ENCODE measurements at regions not wholly inside any gene's neighbourhood (a gene's known extent, or its start where the extent isn't known, plus 50 kb on each side); places are given as distances from the start of the nearest gene placed in this dataset.

DNA sequence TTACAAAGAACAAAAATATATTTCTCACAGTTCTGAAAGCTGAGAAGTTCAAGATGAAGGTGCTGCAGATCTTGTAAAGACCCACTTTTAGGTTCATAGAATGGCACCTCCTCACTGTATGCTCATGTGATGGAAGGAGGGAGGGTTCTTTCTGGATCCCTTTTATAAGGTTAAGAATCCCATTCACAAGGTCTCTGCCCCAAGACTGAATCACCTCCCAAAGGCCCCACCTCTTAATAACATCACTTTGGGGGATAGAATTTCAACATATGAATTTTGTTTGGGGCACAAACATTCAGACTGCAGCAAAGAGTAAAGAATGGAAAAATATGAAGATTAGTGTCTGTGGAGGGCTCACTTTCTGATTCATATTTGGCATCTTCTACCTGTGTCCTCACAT is 77.1 kb upstream of the PRR16 start:
- TF ChIP-seq, protein P1, sequence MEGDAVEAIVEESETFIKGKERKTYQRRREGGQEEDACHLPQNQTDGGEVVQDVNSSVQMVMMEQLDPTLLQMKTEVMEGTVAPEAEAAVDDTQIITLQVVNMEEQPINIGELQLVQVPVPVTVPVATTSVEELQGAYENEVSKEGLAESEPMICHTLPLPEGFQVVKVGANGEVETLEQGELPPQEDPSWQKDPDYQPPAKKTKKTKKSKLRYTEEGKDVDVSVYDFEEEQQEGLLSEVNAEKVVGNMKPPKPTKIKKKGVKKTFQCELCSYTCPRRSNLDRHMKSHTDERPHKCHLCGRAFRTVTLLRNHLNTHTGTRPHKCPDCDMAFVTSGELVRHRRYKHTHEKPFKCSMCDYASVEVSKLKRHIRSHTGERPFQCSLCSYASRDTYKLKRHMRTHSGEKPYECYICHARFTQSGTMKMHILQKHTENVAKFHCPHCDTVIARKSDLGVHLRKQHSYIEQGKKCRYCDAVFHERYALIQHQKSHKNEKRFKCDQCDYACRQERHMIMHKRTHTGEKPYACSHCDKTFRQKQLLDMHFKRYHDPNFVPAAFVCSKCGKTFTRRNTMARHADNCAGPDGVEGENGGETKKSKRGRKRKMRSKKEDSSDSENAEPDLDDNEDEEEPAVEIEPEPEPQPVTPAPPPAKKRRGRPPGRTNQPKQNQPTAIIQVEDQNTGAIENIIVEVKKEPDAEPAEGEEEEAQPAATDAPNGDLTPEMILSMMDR (conservative IDR thresholded peaks at IDR 0.05; ENCODE audit: low read depth, low read length) = no peak
- TF ChIP-seq BHLHE40 (IDR thresholded peaks at IDR 0.05; ENCODE audit: low read depth, low read length) = no peak
